Stimulated activated naive CD8-positive, alpha-beta T cell treated with anti-CD3 and anti-CD28 coated beads, Interleukin-15, Interleukin-2, amounts not matched to agents 100 U/mL and 50 U/mL, for 24 hours (primary cell): ENCODE measurements at regions not wholly inside any gene's neighbourhood (a gene's known extent, or its start where the extent isn't known, plus 50 kb on each side); places are given as distances from the start of the nearest gene placed in this dataset.

Experiments
- ATAC-seq: fragments of 150-1000 bp; cut with Tn5 transposase; one replicate; pipeline ENCODE4 v1.10.0; 2021
- DNase-seq: peaks from one replicate; pipeline ENCODE4 v3.0.0; 2021

- DNase-seq (no peak), ATAC-seq (no peak)
Observed at GRCh38 chr1:116819081-116819480, 64.9 kb downstream of the CD2 start.

GRCh38 chr1:116820369-116820768 is 66.1 kb downstream of the CD2 start:
- no peak for ATAC-seq
- no peak for DNase-seq

GRCh38 chr1:116821763-116822162 is 67.5 kb downstream of the CD2 start:
- no peak for ATAC-seq

GRCh38 chr1:116824631-116825206 is 70.5 kb downstream of the CD2 start:
- no peak for ATAC-seq

More at GRCh38 chr1:116821763-116822162, 67.5 kb downstream of the CD2 start:
- no peak for DNase-seq

GRCh38 chr1:116825207-116825719 is 71.0 kb downstream of the CD2 start:
- ATAC-seq (no peak), DNase-seq (no peak)

More at GRCh38 chr1:116824631-116825206, 70.5 kb downstream of the CD2 start:
- no peak for DNase-seq

GRCh38 chr1:116825720-116826438 is 71.6 kb downstream of the CD2 start:
- ATAC-seq (no peak), DNase-seq (no peak)

GRCh38 chr1:116826818-116827606 is 72.8 kb downstream of the CD2 start:
- peak; percentile 70 for DNase-seq
- ATAC-seq, result peak; percentile 93

GRCh38 chr1:116827607-116828105 is 73.4 kb downstream of the CD2 start:
- no peak for ATAC-seq

GRCh38 chr1:116832308-116832931 is 77.3 kb upstream of the PTGFRN start:
- DNase-seq (no peak), ATAC-seq (no peak)

More at GRCh38 chr1:116827607-116828105, 73.4 kb downstream of the CD2 start:
- no peak for DNase-seq

GRCh38 chr1:116832932-116833578 is 76.7 kb upstream of the PTGFRN start:
- ATAC-seq (no peak), DNase-seq (no peak)

GRCh38 chr1:116833718-116834117 is 76.0 kb upstream of the PTGFRN start:
- ATAC-seq (no peak), DNase-seq (no peak)

GRCh38 chr1:116834595-116834994 is 75.1 kb upstream of the PTGFRN start:
- no peak for DNase-seq
- no peak for ATAC-seq

GRCh38 chr1:116835161-116835560 is 74.6 kb upstream of the PTGFRN start:
- no peak for DNase-seq
- ATAC-seq, result no peak

- DNase-seq, result no peak
- no peak for ATAC-seq
Observed at GRCh38 chr1:116836099-116836498, 73.6 kb upstream of the PTGFRN start.

- DNase-seq, result no peak
- ATAC-seq, result no peak
Observed at GRCh38 chr1:116841569-116842344, 68.0 kb upstream of the PTGFRN start.

GRCh38 chr1:116842654-116843053 is 67.1 kb upstream of the PTGFRN start:
- DNase-seq (no peak), ATAC-seq (no peak)

GRCh38 chr1:116844775-116845174 is 64.9 kb upstream of the PTGFRN start:
- no peak for DNase-seq
- no peak for ATAC-seq

- DNase-seq (no peak), ATAC-seq (no peak)
Observed at GRCh38 chr1:116847190-116847589, 62.5 kb upstream of the PTGFRN start.

GRCh38 chr1:116847688-116848531 is 61.8 kb upstream of the PTGFRN start:
- DNase-seq (no peak), ATAC-seq (peak; percentile 89)

GRCh38 chr1:116850436-116850835 is 59.3 kb upstream of the PTGFRN start:
- ATAC-seq (no peak), DNase-seq (no peak)
